GM12874 (cell line): ENCODE measurements at regions not wholly inside any gene's neighbourhood (a gene's known extent, or its start where the extent isn't known, plus 50 kb on each side); places are given as distances from the start of the nearest gene placed in this dataset.

Experiments
- TF ChIP-seq, protein P1 (sequence below): IDR thresholded peaks from 2 replicates; pipeline ENCODE4 v1.5.1; 2011; ENCODE audit warnings: low read depth, mild to moderate bottlenecking, control low read depth, low read length, moderate library complexity; ENCODE audit not compliant: insufficient read depth

DNA sequence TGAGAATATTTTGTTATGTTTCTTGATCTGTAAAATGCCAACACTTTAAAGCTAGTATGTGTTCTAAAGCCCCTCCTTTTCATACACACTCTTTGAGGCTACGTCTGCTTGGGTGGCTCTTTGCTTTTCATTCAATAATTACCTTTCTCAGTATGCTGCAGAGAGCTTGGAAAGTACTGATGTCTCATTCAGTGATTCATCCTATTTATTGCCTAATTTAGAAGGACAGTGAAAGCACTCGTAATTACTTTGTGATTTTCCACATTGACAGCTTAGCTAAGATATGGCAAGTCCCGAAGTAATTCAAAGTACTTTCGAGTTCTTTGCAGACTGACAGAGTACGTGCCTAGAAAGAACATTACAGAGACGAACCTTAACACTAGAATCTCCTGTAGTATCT, 57.2 kb downstream of the BMP15 start:
- TF ChIP-seq, protein P1, sequence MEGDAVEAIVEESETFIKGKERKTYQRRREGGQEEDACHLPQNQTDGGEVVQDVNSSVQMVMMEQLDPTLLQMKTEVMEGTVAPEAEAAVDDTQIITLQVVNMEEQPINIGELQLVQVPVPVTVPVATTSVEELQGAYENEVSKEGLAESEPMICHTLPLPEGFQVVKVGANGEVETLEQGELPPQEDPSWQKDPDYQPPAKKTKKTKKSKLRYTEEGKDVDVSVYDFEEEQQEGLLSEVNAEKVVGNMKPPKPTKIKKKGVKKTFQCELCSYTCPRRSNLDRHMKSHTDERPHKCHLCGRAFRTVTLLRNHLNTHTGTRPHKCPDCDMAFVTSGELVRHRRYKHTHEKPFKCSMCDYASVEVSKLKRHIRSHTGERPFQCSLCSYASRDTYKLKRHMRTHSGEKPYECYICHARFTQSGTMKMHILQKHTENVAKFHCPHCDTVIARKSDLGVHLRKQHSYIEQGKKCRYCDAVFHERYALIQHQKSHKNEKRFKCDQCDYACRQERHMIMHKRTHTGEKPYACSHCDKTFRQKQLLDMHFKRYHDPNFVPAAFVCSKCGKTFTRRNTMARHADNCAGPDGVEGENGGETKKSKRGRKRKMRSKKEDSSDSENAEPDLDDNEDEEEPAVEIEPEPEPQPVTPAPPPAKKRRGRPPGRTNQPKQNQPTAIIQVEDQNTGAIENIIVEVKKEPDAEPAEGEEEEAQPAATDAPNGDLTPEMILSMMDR, result no peak

DNA sequence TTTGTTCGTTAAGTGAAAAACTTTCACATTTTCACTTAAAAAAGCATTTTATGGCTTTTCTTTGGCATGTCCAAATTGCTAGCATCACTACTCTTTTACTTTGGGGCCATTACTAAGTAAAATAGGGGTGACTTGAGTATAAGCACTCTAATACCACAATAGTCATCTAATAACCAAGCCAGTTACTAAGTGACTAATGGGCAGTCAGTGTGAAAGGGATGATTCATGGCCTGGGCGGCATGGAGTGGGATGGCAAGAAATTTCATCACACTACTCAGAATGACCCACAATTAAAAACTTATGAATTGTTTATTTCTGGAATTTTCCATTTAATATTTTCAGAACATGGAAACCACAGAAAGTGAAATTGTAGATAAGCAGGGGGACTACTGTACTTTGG, 60.9 kb downstream of the BMP15 start:
- TF ChIP-seq, protein P1, result no peak

DNA sequence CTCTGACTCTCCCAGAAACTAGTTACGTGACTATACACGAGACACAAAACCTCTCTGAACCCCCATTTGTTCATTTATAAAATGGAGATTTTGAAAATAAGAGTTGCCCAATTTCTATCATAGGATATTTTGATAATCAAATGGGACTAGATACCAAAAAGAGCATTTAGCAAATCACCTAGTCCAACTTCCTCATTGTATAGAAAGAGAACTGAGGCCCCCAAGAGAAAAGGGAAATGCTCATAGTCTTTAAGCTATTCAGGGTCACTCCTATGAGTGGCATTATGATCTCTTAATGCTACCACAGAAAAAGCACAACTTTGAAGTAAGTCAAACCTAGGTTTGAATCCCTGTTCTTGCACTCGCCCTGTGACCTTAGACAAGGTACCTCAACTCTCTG, 62.7 kb downstream of the BMP15 start:
- TF ChIP-seq, protein P1, result no peak

DNA sequence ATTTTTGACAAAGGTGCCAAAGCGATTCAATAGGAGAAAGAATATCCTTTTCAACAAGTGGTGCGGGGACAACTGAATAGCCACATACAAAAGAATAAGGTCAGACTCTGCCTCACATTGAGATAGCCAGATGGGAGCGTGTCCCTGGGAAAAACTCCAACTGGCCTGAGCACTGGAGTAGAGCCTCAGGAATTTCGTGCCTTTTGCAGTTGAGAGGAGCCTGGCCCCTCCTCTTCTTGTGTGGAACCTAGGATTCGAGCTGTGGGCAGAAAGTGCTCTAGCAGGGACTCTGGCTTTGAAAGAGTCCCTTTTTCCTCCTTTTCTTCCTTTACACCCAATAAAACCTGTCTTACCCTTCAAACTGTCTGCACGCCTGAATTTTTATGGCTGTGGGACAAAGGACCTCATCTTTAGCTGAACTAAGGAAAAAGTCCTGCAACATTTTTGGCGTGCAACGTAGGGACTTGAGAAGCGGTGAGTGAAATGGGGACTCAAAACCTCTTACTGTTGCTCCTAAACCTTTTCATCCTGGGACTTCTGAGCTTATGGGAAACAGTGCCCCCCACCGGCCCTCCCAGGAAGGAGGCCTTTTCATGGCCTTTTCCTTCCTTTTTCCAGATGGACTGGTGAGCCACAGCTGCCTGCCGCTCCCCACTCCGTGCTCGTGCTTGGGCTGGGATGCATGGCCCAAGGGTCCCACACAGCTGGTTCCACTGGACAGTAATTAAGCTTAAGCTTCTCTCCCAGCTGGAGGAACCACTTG, 68.6 kb downstream of the BMP15 start:
- TF ChIP-seq, protein P1, result no peak

DNA sequence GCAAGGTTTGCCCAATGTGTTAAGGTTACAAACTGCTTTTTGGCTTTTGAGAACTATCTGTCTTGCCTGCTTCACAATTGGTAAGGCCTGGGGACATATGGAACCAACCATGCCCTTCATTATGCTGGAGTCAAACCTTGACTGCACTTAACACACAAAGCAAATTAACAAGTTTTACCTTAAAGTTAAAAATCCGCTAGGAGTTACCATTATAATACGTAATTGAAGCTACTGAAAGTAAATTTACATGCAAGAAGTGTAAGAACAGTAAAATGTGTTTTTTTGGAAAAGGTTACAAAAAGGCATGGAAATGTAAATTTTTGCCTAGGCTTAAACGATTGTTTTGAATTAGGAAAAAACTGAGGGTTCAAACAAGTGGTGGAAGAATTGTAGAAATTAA, 69.7 kb downstream of the BMP15 start:
- TF ChIP-seq, protein P1, result no peak

DNA sequence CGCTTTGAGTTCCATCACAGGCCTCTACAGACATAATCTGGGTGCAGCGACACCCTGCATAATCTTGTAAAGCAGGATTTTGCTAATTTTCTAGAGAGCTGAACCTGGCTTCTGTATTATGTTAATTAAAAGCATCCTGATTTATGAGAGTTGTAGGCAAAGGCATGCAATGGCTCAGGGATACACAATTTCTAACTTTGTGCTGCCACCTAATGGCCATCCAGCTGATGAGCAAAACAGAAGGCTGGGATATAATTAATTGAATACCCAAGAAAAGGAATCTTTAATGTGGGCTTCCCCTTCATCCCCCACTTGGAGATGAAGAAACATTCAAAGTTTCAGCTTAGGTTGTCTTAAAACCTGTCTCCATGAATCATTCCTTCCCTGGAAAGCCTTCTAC, 78.1 kb downstream of the BMP15 start:
- TF ChIP-seq, protein P1, result 0 out of 2 replicates have a peak, but pooled peaks have one; percentile 15

DNA sequence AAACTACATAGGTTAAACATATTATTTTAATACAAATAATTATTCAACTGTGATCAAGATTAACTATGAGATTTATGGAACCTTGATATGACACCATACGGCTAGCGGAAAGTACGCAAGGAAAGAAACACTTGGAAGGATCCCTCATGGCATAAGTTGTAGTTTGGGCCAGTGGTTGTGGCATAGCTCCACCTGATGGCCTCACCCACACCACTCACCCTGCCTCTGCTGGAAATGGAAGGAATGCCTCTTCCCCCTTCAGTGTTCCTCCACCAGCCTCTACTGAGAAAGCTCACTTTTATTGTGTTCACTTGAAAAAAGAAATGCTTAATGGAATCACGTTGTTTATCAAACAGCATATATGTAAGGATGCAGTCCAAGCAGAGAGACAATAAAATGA, 86.4 kb downstream of the BMP15 start:
- TF ChIP-seq, protein P1, result no peak
